ENCODE measurements at regions not wholly inside any gene's neighbourhood (a gene's known extent, or its start where the extent isn't known, plus 50 kb on each side); places are given as distances from the start of the nearest gene placed in this dataset.

DNA sequence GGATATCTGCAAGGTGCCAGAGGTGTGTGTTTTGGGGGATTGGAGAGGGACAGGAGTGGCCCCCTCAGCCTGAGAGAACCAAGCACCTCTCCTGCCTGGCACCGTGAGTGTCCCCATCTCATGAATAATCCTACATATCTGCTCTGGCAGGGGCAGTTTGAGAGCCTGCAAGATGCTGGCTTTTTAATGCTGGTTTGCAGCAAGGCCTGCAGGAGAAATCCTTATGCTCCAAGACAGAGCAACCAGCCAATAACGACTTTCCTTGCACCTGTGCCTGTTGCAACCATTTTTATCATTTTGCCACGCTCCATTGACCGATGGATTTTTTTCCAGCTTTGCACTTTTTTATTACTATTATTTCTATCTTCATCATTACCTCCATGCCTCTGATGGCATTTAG, 259.4 kb upstream of the SKOR2 start:
- ChIA-PET POLR2A (no interaction called here), CTCF (ENCODE audit: low intra/inter-chr PET ratio, low total read pairs) (no interaction called here)
- H3K27ac ChIP-seq (ENCODE audit: extremely low read length, insufficient read depth, low read length), result no peak overlapping the region
- no peaks in the 10 kb centered on the region for H3K79me2 ChIP-seq (ENCODE audit: insufficient read depth, low read length)
- H3K36me3 ChIP-seq (replicated peaks in 1 of 2; ENCODE audit: control insufficient read depth in 1 of 2, insufficient read depth in 2 of 2, low read length in 2 of 2), result no peaks in the 10 kb centered on the region
- H3K9ac ChIP-seq (ENCODE audit: insufficient read depth, low read depth, low read length), result no peak overlapping the region
- TF ChIP-seq, protein P1, sequence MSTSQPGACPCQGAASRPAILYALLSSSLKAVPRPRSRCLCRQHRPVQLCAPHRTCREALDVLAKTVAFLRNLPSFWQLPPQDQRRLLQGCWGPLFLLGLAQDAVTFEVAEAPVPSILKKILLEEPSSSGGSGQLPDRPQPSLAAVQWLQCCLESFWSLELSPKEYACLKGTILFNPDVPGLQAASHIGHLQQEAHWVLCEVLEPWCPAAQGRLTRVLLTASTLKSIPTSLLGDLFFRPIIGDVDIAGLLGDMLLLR (CRISPR knock-in tag; IDR thresholded peaks at IDR 0.05), result no peak
- no peak for TF ChIP-seq ZNF3 (CRISPR knock-in tag; IDR thresholded peaks at IDR 0.05)
- TF ChIP-seq RBM39 (IDR thresholded peaks at IDR 0.05; ENCODE audit: low read depth, low read length, poor library complexity, severe bottlenecking), result no peak
- no peak for TF ChIP-seq ZNF891 (CRISPR knock-in tag; IDR thresholded peaks at IDR 0.05)
- no peak for TF ChIP-seq DMAP1 (CRISPR knock-in tag; IDR thresholded peaks at IDR 0.05)
- TF ChIP-seq POLR2AphosphoS2 (IDR thresholded peaks at IDR 0.05; ENCODE audit: low read depth, low read length), result no peak
- no peak for TF ChIP-seq ZSCAN9 (CRISPR knock-in tag; IDR thresholded peaks at IDR 0.05; ENCODE audit: borderline replicate concordance)
- no peak for TF ChIP-seq ZNF460 (CRISPR knock-in tag; IDR thresholded peaks at IDR 0.05; ENCODE audit: borderline replicate concordance)
- TF ChIP-seq GTF2F1 (IDR thresholded peaks at IDR 0.05; ENCODE audit: low read length), result no peak
- no peak for TF ChIP-seq ZNF772 (CRISPR knock-in tag; IDR thresholded peaks at IDR 0.05)
- TF ChIP-seq ARID2 (CRISPR knock-in tag; IDR thresholded peaks at IDR 0.05; ENCODE audit: borderline replicate concordance), result no peak
- no peak for TF ChIP-seq ZBTB40 (IDR thresholded peaks at IDR 0.05)
- TF ChIP-seq ZBTB40 (CRISPR knock-in tag; IDR thresholded peaks at IDR 0.05), result no peak
- no peak for TF ChIP-seq PAF1 (CRISPR knock-in tag; IDR thresholded peaks at IDR 0.05)
- ATAC-seq (no peak), DNase-seq (ENCODE audit: low spot score) (no peak), FAIRE-seq (no peak)
- no peak overlapping the region for H2AFZ ChIP-seq (ENCODE audit: low read length)
- no peaks in the 10 kb centered on the region for H3K4me1 ChIP-seq (ENCODE audit: insufficient read depth, low read length)
- H3K4me3 ChIP-seq (replicated peaks in 1 of 3; ENCODE audit: insufficient read depth in 1 of 3, low read depth in 2 of 3, low read length in 3 of 3), result no peak overlapping the region
- BruUV-seq (replicated peaks), result no TSS peak
- no peaks in the 10 kb centered on the region for H3K9me3 ChIP-seq (ENCODE audit: low read length)
- 66% methylated on average over 4 of the region's 4 CpGs for WGBS (ENCODE audit: low lambda C conversion rate)
- in situ Hi-C loops (cut with HindIII; ENCODE audit: extremely low pct_ligation_motif_present, low pct_unique_long_range_greater_than_20kb) (no loop called here), intact Hi-C loops (cut with micrococcal nuclease; ENCODE audit: unreplicated experiment) (no loop called here)
- no peaks in the 10 kb centered on the region for H3K27me3 ChIP-seq (ENCODE audit: control insufficient read depth in 1 of 2, insufficient read depth in 2 of 2, low read length in 2 of 2)
- no peaks in the 10 kb centered on the region for H4K20me1 ChIP-seq (ENCODE audit: insufficient read depth, low read length)
- no peak overlapping the region for H3K4me2 ChIP-seq (ENCODE audit: low read depth, low read length)
